Cardiac muscle cell (in vitro differentiated cells and primary cell): ENCODE measurements at regions not wholly inside any gene's neighbourhood (a gene's known extent, or its start where the extent isn't known, plus 50 kb on each side); places are given as distances from the start of the nearest gene placed in this dataset.

ENCODE experiments used
- DNase-seq, 2 donors: peaks; one replicate each; pipeline versions ENCODE4 v3.0.0 to v3.0.0-alpha.2; 2010 to 2017; ENCODE audit warnings: low read depth in 1 of 2, low spot score in 1 of 2
- H3K27ac ChIP-seq: fragments of 200-600 bp; sonication (generic); 2 replicates; pipeline ENCODE4 v1.5.1; 2016
- H3K27me3 ChIP-seq: fragments of 200-600 bp; sonication (generic); 2 replicates; pipeline ENCODE4 v1.6.0; 2016; ENCODE audit warnings: control low read depth
- H3K36me3 ChIP-seq: fragments of 200-600 bp; sonication (generic); 2 replicates; pipeline ENCODE4 v1.5.1; 2016; ENCODE audit warnings: control low read depth
- H3K4me1 ChIP-seq: fragments of 200-600 bp; sonication (generic); 2 replicates; pipeline ENCODE4 v1.8.1; 2017; ENCODE audit warnings: low read depth, mild to moderate bottlenecking, mixed run types
- H3K4me3 ChIP-seq: fragments of 200-600 bp; sonication (generic); 2 replicates; pipeline ENCODE4 v1.5.1; 2016; ENCODE audit warnings: mild to moderate bottlenecking
- H3K9me3 ChIP-seq: fragments of 200-600 bp; sonication (generic); 2 replicates; pipeline ENCODE4 v1.5.1; 2017; ENCODE audit warnings: low read depth, mild to moderate bottlenecking, control low read depth
- TF ChIP-seq, protein P1 (sequence below): IDR thresholded peaks from 2 replicates; pipeline ENCODE4 v1.5.1; 2012; ENCODE audit warnings: low read depth, mild to moderate bottlenecking, low read length

DNA sequence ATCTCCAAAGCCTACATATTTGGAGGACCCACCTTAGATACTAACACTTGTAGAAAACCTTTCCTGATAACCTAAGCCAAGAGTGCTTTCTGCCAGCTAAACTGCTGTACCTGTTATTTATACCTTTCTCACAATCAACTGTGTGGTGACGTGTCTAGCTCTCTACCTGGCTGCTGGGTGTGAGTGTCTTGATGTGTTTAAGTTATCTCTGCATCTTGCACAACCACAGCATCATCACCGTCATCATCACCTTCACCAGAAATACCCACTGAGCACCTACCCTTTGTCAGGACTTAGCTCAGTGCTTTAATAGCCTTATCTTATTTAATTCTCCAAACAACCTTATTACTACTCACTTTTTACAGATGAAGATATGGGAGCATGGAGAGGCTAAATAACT, 431.3 kb downstream of the MAFB start:
- H3K9me3 ChIP-seq, result no peaks in the 10 kb centered on the region
- no peaks in the 10 kb centered on the region for H3K27me3 ChIP-seq
- no peaks in the 10 kb centered on the region for H3K4me1 ChIP-seq
- H3K27ac ChIP-seq, result no peak overlapping the region
- no peaks in the 10 kb centered on the region for H3K36me3 ChIP-seq
- H3K4me3 ChIP-seq, result no peak overlapping the region
- TF ChIP-seq, protein P1, sequence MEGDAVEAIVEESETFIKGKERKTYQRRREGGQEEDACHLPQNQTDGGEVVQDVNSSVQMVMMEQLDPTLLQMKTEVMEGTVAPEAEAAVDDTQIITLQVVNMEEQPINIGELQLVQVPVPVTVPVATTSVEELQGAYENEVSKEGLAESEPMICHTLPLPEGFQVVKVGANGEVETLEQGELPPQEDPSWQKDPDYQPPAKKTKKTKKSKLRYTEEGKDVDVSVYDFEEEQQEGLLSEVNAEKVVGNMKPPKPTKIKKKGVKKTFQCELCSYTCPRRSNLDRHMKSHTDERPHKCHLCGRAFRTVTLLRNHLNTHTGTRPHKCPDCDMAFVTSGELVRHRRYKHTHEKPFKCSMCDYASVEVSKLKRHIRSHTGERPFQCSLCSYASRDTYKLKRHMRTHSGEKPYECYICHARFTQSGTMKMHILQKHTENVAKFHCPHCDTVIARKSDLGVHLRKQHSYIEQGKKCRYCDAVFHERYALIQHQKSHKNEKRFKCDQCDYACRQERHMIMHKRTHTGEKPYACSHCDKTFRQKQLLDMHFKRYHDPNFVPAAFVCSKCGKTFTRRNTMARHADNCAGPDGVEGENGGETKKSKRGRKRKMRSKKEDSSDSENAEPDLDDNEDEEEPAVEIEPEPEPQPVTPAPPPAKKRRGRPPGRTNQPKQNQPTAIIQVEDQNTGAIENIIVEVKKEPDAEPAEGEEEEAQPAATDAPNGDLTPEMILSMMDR, result no peak
- DNase-seq, result no peak

DNA sequence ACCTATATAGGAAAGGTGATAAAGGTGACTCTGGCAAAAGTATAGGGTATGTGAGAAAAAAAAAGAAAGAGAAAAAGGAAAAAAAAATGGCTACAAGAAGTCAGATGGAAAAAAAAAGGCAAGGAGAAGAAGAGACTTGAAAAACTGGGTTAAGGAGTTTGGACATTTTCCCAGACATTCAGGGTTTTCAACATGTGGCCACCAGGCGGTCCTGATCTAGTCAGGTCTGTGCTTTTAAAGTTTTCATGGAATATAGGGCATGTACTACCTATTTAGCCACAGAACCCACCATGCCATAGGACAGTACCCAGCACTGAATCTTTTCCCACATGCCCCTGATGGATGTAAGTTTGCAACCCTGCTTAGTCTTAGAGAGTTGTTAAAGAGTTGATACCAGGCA, 433.7 kb downstream of the MAFB start:
- TF ChIP-seq, protein P1, result peak; percentile 35
- DNase-seq, result peak in 1 of 2 donors; percentile 68
- Histone ChIP-seq H3K4me1 (no peaks in the 10 kb centered on the region), H3K27me3 (no peaks in the 10 kb centered on the region), H3K4me3 (no peak overlapping the region), H3K9me3 (no peaks in the 10 kb centered on the region), H3K27ac (no peak overlapping the region), H3K36me3 (no peaks in the 10 kb centered on the region)

DNA sequence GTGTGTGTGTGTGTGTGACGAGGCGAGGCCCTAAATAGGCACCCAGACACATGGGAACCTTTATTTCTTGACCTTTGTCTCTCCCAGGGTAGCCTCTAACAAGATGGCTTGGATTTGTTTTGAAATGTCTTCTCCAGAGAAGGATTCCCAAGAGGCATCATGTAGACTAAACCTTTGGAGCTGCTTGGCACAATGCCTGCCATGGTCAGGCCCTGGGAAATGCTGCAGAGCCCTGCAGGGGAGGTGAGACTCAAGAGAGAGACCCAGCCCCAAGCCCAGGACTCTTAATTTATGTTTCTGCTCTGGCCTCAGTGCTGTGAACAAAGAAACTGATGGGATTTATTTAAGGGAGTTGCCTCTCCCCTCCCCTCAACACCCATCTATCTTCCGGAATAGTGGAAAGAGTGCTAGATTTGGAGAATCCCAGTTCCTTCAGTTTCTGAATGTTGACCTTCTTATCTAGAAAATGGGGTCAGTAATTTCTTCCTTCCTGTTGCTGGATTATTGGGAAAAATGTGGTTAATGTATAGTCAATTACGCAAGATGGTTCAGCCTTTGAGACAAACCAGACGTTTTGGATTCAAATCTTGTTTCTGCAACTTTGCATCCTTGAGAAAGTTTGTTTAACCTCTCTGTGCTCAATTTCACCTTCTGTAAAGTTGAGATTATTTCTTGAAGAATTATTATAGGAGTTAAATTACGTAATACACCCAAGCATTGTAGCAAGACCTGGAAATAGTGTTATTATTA, 434.8 kb downstream of the MAFB start:
- peak in 1 of 2 donors; percentile 65 for DNase-seq
- TF ChIP-seq, protein P1, result no peak
- H3K27me3 ChIP-seq, result no peaks in the 10 kb centered on the region
- no peak overlapping the region for H3K4me3 ChIP-seq
- no peak overlapping the region for H3K27ac ChIP-seq
- no peaks in the 10 kb centered on the region for H3K9me3 ChIP-seq
- no peaks in the 10 kb centered on the region for H3K36me3 ChIP-seq
- no peaks in the 10 kb centered on the region for H3K4me1 ChIP-seq

DNA sequence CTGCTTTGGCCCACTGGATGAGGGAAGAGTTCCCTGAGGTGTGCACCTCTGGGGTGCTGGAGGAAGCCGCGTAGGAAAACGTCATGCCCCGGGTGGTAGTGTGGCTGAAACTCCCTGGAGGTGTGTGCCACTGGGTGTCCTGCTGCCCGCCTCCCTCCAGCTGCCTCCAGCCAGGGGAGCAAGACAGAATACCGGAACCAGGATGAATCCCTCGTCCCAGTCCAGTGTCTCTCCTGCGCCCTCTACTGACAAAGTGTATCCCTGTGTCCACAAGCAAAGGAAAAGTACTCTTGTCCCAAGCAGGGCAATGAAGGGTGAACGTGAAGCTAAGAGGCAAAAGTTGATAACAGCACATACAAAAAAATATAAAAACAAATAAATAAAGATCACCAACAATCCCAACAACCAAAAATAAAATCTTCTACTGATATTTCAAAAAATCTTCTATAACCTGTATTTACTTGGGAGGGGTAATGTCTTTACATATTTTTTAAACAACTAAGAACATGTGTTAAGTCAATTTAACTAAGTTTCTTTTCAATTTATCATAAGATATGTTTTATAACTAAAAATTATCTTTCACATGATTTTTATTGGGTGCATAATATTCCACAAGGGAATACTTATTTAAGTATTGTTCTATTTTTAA, 437.6 kb downstream of the MAFB start:
- DNase-seq, result peak; percentile 19 to 27
- Histone ChIP-seq H3K36me3 (no peaks in the 10 kb centered on the region), H3K27ac (no peak overlapping the region), H3K27me3 (no peaks in the 10 kb centered on the region), H3K4me3 (no peak overlapping the region), H3K4me1 (no peaks in the 10 kb centered on the region), H3K9me3 (no peaks in the 10 kb centered on the region)
- TF ChIP-seq, protein P1, result peak; percentile 52

DNA sequence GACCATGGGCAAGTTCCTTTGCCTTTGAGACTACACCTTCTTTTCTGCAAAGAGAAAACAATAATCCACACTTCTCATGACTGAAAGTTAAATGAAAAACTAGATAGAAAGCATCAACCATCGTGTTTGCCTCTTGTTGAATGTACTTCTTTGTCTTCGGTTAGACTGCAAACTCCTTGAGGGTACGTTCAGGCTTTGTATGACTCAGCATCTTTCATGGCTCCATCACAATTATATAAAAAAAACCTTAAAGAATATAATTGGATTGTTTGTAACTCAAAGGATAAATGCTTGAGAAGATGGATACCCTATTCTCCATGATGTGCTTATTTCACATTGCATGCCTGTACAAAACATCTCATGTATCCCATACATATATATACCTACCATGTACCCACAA, 439.2 kb downstream of the MAFB start:
- H3K36me3 ChIP-seq, result no peaks in the 10 kb centered on the region
- TF ChIP-seq, protein P1, result no peak
- H3K4me1 ChIP-seq, result no peaks in the 10 kb centered on the region
- H3K27me3 ChIP-seq, result no peaks in the 10 kb centered on the region
- no peaks in the 10 kb centered on the region for H3K9me3 ChIP-seq
- no peak for DNase-seq
- H3K4me3 ChIP-seq, result no peak overlapping the region
- no peak overlapping the region for H3K27ac ChIP-seq
